ENCODE measurements at regions not wholly inside any gene's neighbourhood (a gene's known extent, or its start where the extent isn't known, plus 50 kb on each side); places are given as distances from the start of the nearest gene placed in this dataset.

DNA sequence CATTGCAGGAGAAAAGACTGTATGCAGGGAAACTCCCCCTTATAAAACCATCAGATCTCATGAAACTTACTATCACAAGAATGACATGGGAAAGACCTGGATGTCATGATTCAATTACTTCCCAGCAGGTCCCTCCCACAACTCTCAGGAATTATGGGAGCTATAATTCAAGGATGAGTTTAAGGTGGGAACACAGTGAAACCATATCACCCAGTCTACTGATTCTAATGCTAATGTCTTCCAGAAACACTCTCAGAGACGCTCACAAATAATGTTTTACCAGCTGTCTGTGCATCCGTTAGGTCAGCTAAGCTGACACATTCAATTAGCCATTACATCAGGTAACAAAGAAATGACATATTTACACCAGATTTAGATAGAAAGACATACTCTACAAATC is 637.9 kb downstream of the NLGN4Y start:
- no peak for DNase-seq (ENCODE audit: low read depth in 2 of 2, low spot score in 1 of 2)

DNA sequence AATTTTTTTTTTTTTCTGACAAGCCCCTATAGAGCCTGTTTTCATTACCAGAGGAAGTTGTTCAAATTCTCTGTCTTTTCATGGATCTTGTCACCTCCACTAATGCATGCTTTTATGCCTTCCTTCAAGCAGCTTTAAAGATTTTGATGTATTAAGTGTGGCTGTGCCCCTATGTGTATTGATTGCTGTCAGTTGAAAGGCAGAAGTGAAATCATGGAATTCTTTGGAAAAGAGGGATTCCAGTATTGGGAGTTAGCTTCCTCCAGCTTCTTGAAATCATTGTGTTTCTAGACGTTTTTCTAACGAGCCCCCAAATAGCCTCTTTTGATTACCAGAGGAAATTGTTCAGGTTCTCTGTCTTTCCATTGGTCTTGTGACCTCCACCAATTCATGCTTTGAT is 655.6 kb downstream of the NLGN4Y start:
- DNase-seq (ENCODE audit: low read depth in 2 of 2, low spot score in 1 of 2), result no peak

GRCh38 chrY:15229056-15229455 is 704.7 kb downstream of the NLGN4Y start:
- no peak for DNase-seq (ENCODE audit: low read depth in 2 of 2, low spot score in 1 of 2)

DNA sequence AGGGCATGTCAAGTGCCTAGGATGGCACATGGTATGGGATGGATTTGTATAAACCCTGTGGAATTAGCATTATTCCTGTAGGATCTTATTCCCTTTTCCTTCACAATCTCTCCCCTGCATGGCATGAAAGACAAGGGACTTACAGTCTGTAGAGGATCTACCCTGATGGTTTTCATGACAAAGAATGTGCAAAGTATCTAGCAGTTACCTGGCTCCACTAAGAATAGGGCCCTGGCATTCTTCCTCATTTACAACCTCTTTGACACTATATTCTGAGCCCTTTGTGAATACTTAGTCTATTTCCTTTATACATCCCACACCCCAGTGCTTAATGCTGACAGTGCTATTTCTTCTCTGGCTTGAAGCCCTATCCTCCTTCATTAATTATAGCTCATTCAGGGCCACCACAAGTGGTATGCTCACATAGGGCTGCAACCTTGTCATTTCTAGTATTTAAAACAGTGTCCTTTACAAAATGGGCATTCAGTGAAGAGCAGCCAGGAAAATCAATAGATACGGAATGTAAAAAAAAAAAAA is 715.3 kb downstream of the NLGN4Y start:
- DNase-seq (ENCODE audit: low read depth in 2 of 2, low spot score in 1 of 2), result no peak

- no peak for DNase-seq (ENCODE audit: low read depth in 2 of 2, low spot score in 1 of 2)
Observed at GRCh38 chrY:15259286-15259685, 735.0 kb downstream of the NLGN4Y start.

DNA sequence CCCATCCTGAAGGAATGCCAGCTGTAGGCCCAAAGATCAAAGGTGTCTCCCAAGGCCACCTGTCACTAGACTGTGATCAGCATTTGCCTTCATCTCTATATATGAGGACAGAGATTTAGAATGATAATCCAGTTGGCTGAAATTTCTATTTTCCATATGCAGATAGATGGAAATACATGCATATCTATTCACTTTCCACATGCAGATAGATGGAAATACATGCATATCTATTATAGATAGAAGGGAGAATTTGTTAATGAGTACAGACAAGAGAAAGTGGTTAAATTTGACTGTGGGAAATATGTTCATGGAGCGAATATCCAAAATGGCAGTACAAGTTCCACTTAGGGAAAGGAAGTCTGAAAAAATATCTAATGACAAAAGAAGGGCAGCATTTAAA is 762.2 kb downstream of the NLGN4Y start:
- no peak for DNase-seq (ENCODE audit: low read depth in 2 of 2, low spot score in 1 of 2)

DNA sequence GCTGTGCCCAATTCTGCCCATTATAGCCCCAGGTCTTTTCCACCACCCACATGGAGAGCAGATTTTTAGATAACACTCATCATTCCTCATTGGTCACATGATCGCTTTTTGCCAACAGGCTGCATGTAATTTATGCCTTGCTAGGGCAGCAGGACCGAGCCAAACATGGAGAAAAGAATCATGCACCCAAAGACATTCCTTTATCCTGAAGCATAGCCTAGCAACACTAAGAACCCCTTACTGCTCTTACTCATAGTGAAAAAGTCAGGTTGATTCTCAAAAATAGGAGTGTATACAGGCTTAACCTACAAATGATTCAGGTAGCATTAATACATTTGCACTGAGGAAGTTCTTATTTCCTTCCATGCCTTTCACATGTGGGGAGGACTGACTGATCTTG is 765.5 kb downstream of the NLGN4Y start:
- no peak for DNase-seq (ENCODE audit: low read depth in 2 of 2, low spot score in 1 of 2)

GRCh38 chrY:15292881-15293280 is 768.6 kb downstream of the NLGN4Y start:
- no peak for DNase-seq (ENCODE audit: low read depth in 2 of 2, low spot score in 1 of 2)

GRCh38 chrY:15301879-15302278 is 777.5 kb downstream of the NLGN4Y start:
- DNase-seq (ENCODE audit: low read depth in 2 of 2, low spot score in 1 of 2), result no peak

- DNase-seq (ENCODE audit: low read depth in 2 of 2, low spot score in 1 of 2), result no peak
Observed at GRCh38 chrY:15312166-15312565, 787.8 kb downstream of the NLGN4Y start.

DNA sequence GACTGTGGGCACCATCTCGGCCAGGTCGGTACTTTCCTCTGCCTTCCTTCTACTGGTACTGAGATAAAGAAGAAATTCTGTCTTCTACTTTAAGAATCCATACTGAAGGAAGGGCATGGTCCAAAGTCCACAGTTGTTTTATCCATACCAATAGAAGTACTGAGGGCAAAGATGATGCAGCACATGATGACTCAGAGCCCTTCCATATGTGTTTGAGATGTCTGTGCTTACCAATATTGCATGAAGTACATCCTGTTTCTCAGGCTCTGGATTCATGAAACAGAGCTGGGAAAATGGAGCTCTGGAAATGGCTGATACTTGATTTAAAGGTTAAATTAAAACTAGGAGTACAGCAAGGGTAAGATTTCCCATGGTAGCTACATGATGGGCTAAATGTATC is 799.9 kb downstream of the NLGN4Y start:
- DNase-seq (ENCODE audit: low read depth in 2 of 2, low spot score in 1 of 2), result no peak

DNA sequence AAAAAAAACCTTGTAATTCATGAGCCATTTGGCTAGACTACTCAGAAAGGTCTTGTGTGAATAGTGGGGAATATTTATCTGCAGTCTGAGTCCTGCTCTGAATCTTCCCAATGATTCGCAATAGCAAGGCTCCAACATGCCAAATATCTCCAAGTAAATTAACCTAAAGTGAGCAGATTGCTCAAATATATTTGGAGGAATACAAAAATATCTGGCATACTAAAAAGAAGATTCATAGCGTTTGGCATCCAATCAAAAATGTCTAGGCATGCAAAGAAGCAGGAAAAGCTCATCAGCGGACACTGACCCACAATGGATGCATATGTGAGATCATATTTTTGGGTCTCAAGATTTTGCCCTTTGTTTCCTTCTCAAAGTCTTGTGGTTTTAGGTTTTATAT is 800.9 kb downstream of the NLGN4Y start:
- DNase-seq (ENCODE audit: low read depth in 2 of 2, low spot score in 1 of 2), result no peak

DNA sequence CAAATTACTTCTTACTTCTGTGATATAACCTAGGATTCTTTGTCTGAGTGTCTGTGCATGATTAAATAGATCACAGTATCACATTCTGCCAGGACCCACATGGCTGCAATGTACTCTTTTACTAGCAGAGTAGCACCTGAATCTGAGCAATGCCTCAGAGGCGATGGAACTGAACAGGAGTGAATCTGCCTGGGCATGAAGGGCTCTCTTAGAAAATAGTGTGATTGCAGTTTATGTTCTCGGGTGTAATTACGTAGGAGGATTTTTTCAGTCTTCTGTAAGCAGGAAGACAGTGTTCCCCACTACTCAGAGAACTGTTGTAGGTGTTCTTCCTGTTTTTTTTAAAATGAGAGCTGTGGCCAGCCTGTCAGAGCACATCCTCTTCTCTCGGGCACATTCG is 802.3 kb downstream of the NLGN4Y start:
- no peak for DNase-seq (ENCODE audit: low read depth in 2 of 2, low spot score in 1 of 2)

GRCh38 chrY:15328848-15329247 is 804.5 kb downstream of the NLGN4Y start:
- no peak for DNase-seq (ENCODE audit: low read depth in 2 of 2, low spot score in 1 of 2)

GRCh38 chrY:15343522-15343921 is 819.2 kb downstream of the NLGN4Y start:
- DNase-seq (ENCODE audit: low read depth in 2 of 2, low spot score in 1 of 2), result no peak

DNA sequence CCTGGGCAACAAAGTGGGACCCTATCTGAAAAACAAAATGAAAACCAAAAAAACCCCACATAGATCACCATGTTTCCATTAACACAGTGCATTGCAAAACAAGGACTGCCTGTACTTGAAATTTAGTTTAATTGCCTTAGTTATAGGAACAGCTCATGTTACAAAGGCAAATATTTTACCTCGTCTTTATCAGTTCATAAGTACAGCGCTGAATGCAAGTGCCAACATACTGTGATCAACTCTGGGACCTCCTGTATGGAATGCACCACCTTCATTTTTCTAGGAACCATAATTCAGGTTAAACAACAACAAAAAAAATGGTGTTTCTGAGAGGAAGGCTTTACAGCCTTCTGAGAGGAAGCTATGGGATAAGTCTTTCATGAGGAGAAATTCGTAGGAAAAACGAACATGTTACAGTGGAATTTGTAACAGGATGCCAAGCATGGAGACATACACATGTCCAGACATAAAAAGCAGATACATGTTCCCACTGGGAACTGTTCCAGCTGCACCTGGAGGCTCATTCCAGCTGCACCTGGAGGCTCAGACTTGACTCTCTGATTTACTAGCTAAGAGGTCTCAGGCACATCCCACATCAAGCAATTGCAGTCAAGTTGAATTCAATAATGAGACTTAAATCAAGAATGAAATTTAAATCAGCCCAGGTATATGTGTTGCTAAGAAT is 821.3 kb downstream of the NLGN4Y start:
- no peak for DNase-seq (ENCODE audit: low read depth in 2 of 2, low spot score in 1 of 2)

GRCh38 chrY:15349351-15349750 is 825.0 kb downstream of the NLGN4Y start:
- DNase-seq (ENCODE audit: low read depth in 2 of 2, low spot score in 1 of 2), result no peak

DNA sequence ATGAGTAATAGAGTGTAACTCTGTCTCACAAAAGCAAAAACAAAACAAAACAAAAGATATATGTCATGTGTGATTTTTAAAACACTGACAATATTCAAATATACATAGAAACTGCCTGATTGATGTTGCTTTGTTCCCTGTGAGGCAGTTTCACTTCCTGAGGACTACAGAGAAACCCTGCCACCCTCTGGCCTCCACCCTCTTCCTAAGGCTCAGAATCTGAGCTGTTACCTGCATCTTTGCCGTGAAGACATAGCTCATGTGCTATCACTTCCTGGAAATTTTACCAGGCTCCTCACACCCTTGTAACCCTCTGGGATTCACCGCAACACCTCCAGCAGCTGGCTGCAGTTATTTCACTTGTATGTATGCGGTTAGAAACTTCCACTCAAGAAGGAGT is 831.0 kb downstream of the NLGN4Y start:
- no peak for DNase-seq (ENCODE audit: low read depth in 2 of 2, low spot score in 1 of 2)

DNA sequence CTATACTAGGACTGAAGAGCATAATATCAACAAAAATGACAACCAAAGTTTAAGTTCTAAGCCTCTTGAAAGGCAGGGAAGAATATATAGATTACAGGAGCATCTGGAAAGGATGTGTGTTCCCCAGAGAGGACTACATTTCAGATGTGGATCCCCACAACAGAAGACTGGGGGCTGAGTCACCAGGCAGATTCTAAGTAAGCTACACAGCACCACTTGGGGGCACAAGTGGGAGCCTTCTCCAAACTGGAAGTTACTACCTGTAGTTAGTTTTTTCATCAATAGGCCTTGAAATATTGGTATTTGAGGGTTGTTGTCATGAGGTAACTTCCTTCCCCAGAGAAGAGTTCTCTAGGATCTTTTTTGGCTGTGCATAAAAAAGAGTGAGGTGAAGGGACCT is 836.1 kb downstream of the NLGN4Y start:
- DNase-seq (ENCODE audit: low read depth in 2 of 2, low spot score in 1 of 2), result no peak

GRCh38 chrY:15364996-15365395 is 840.7 kb downstream of the NLGN4Y start:
- DNase-seq (ENCODE audit: low read depth in 2 of 2, low spot score in 1 of 2), result no peak

DNA sequence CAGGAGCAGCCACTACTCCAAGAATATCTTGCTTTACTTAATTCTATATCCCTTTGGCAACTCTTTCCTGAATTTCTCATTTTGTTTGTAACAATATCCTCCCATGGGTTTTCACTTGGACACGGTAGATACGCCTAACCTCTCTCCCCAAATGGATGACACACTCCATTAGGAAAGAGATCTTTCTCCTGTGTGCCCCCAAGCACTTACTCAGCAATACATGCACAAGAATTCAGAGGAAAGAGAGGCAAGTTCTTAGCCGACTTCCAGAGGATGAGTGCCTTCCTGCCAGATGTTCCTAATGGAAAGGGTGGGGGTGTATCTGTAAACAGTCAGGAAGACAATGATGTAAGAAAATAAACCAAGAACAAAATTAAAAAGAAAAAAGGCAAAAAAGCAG is 844.5 kb downstream of the NLGN4Y start:
- DNase-seq (ENCODE audit: low read depth in 2 of 2, low spot score in 1 of 2), result no peak

- no peak for DNase-seq (ENCODE audit: low read depth in 2 of 2, low spot score in 1 of 2)
Observed at GRCh38 chrY:15385178-15385577, 860.8 kb downstream of the NLGN4Y start.

DNA sequence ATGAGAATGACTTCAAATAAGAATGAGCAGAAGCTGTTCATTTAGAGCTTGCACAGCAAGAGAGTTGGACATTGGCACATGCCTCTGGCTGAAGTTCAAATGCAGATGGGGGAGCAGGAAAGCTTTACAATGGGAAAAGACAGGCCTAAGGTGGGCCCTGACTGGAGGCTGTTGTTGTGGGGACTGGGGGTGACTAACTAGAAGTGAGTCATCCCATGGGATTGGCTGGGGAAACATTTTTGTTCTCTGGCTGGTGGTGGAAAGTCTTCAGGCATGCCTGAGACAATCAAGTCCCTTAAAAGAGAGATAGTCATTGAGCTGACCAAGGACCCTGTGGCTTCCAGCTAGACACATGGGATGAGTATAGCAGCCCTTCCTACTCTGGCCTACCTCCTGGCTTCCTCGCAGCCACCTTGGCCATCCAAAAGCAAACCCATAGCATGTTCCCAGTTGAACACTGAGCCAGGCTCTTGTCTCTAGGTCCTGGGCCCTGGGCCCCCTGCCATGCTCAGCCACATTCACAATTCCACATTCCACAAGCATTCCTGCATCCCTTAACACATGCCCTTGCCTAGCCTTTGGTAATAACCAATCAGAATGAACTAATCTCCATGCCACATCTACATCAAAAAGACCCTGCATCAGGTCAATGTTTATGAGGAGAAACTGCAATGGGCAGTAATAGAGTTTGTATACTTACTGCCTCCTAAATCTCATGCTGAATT is 873.4 kb downstream of the NLGN4Y start:
- no peak for DNase-seq (ENCODE audit: low read depth in 2 of 2, low spot score in 1 of 2)

All from stimulated activated CD8-positive, alpha-beta memory T cell treated with anti-CD3 and anti-CD28 coated beads, Interleukin-4, amount 100 ng/mL, for 4 hours (primary cell).